ENCODE measurements at regions not wholly inside any gene's neighbourhood (a gene's known extent, or its start where the extent isn't known, plus 50 kb on each side); places are given as distances from the start of the nearest gene placed in this dataset.
"Not testable (repeated sequence)": the region's sequence is repeated elsewhere in the genome, so short reads cannot be mapped to it uniquely, and the experiment has no call there.

- DNase-seq: no peak
Measured at GRCh38 chr10:109633846-109634245, 289.5 kb downstream of the XPNPEP1 start.

- not testable (repeated sequence) for DNase-seq
Measured at GRCh38 chr10:109633017-109633416, 290.3 kb downstream of the XPNPEP1 start.

- no peak for DNase-seq
Measured at GRCh38 chr10:109624939-109625338, 298.4 kb downstream of the XPNPEP1 start.

GRCh38 chr10:109622566-109622965 is 300.7 kb downstream of the XPNPEP1 start:
- DNase-seq: no peak

- DNase-seq: no peak
Measured at GRCh38 chr10:109620396-109620795, 302.9 kb downstream of the XPNPEP1 start.

GRCh38 chr10:109619914-109620313 is 303.4 kb downstream of the XPNPEP1 start:
- DNase-seq: no peak

- DNase-seq: no peak
Measured at GRCh38 chr10:109618748-109619147, 304.6 kb downstream of the XPNPEP1 start.

- no peak for DNase-seq
Measured at GRCh38 chr10:109618301-109618700, 305.0 kb downstream of the XPNPEP1 start.

GRCh38 chr10:109616359-109616980 is 306.8 kb downstream of the XPNPEP1 start:
- no peak for DNase-seq

- DNase-seq: not testable (repeated sequence)
Measured at GRCh38 chr10:109595356-109595755, 328.0 kb downstream of the XPNPEP1 start.

- DNase-seq: no peak
Measured at GRCh38 chr10:109593682-109594081, 329.6 kb downstream of the XPNPEP1 start.

- no peak for DNase-seq
Measured at GRCh38 chr10:109592391-109592790, 330.9 kb downstream of the XPNPEP1 start.

- DNase-seq: no peak
Measured at GRCh38 chr10:109591601-109592000, 331.7 kb downstream of the XPNPEP1 start.

- no peak for DNase-seq
Measured at GRCh38 chr10:109588259-109588658, 335.1 kb downstream of the XPNPEP1 start.

GRCh38 chr10:109587366-109587765 is 335.9 kb downstream of the XPNPEP1 start:
- DNase-seq: no peak

GRCh38 chr10:109556399-109556798 is 366.9 kb downstream of the XPNPEP1 start:
- no peak for DNase-seq

- not testable (repeated sequence) for DNase-seq
Measured at GRCh38 chr10:109542050-109542603, 381.2 kb downstream of the XPNPEP1 start.

- no peak for DNase-seq
Measured at GRCh38 chr10:109534193-109534592, 389.1 kb downstream of the XPNPEP1 start.

GRCh38 chr10:109529258-109529657 is 394.1 kb downstream of the XPNPEP1 start:
- no peak for DNase-seq

GRCh38 chr10:109517748-109518147 is 405.6 kb downstream of the XPNPEP1 start:
- DNase-seq: no peak

- no peak for DNase-seq
Measured at GRCh38 chr10:109504401-109504800, 418.9 kb downstream of the XPNPEP1 start.

GRCh38 chr10:109487691-109488090 is 435.6 kb downstream of the XPNPEP1 start:
- no peak for DNase-seq

GRCh38 chr10:109480836-109481235 is 442.5 kb downstream of the XPNPEP1 start:
- no peak for DNase-seq

GRCh38 chr10:109475711-109476421 is 447.4 kb downstream of the XPNPEP1 start:
- DNase-seq: no peak
